Aorta (tissue), 5 donors: ENCODE measurements at regions not wholly inside any gene's neighbourhood (a gene's known extent, or its start where the extent isn't known, plus 50 kb on each side); places are given as distances from the start of the nearest gene placed in this dataset.

Experiments used
- ATAC-seq: fragments of 200-7000 bp; cut with Tn5 transposase; one replicate; pipeline ENCODE4 v1.9.1; 2022; ENCODE audit warnings: moderate library complexity; ENCODE audit not compliant: low FRiP score
- DNase-seq, 2 donors: peaks; one replicate each; pipeline ENCODE4 v3.0.0-alpha.2; 2020
- H3K27ac ChIP-seq, 2 donors: one replicate each; pipeline ENCODE4 v1.5.1; 2013; ENCODE audit warnings: low read length in 2 of 2, mild to moderate bottlenecking in 2 of 2, moderate library complexity in 2 of 2, control low read depth in 1 of 2, inconsistent platforms in 1 of 2, low read depth in 1 of 2
- H3K27me3 ChIP-seq, 2 donors: one replicate each; pipeline ENCODE4 v1.6.1; 2013; ENCODE audit warnings: control low read depth in 1 of 2, low read length in 1 of 2, mild to moderate bottlenecking in 1 of 2, moderate library complexity in 1 of 2; ENCODE audit not compliant: insufficient read depth in 2 of 2, control insufficient read depth in 1 of 2
- H3K36me3 ChIP-seq, 2 donors: one replicate each; pipeline ENCODE4 v1.6.1; 2013; ENCODE audit warnings: control low read depth in 1 of 2, low read length in 1 of 2, mild to moderate bottlenecking in 1 of 2; ENCODE audit not compliant: insufficient read depth in 2 of 2, control insufficient read depth in 1 of 2
- H3K4me1 ChIP-seq, 2 donors: one replicate each; pipeline ENCODE4 v1.6.1; 2013; ENCODE audit warnings: low read length in 2 of 2, control low read depth in 1 of 2, mild to moderate bottlenecking in 1 of 2, moderate library complexity in 1 of 2; ENCODE audit not compliant: insufficient read depth in 2 of 2, control insufficient read depth in 1 of 2
- H3K4me3 ChIP-seq, 2 donors: one replicate each; pipeline ENCODE4 v1.5.1; 2013; ENCODE audit warnings: low read length in 2 of 2, control low read depth in 1 of 2, mild to moderate bottlenecking in 1 of 2
- H3K9me3 ChIP-seq: one replicate; pipeline ENCODE4 v1.6.1; 2013; ENCODE audit warnings: mild to moderate bottlenecking, low read length; ENCODE audit not compliant: control insufficient read depth
- WGBS, 2 donors: extraction: QIAGEN DNeasy Blood & Tissue Kit; methylation state at CpG; one replicate each; pipeline ENCODE4 v1.1.7; 2013; 5-methylcytosine and 5-hydroxymethylcytosine counted together
- intact Hi-C, 2 donors: fragments of 100-400 bp; cut with DNase I; formaldehyde crosslinking; loops; one replicate each; pipeline versions ENCODE4 v1.14.2 to v1.15.0; 2022
- donor health status: healthy with polysubstance abuse.
- donor health status: Bipolar disorder and iron deficiency.
- donor health status: DM: no; HTN: no; CAD: no.
- donor health status: DM: no; HTN: no; CAD: no.
- donor health status: DM: yes; HTN: yes; CAD: no.

GRCh38 chr11:38300570-38300969 lies 1702.5 kb upstream of the RAG2 start:
- peaks cover 1% of the 10 kb centered on the region for H3K9me3 ChIP-seq
- 25 to 29% methylated on average over 2 of the region's 2 CpGs for WGBS, 2 donors
- ATAC-seq (no peak), DNase-seq (no peak)
- intact Hi-C loops = no loop called here
- no peaks in the 10 kb centered on the region for H3K27me3 ChIP-seq
- no peaks in the 10 kb centered on the region for H3K4me1 ChIP-seq
- H3K36me3 ChIP-seq = no peaks in the 10 kb centered on the region
- no peak overlapping the region for H3K4me3 ChIP-seq
- H3K27ac ChIP-seq = no peak overlapping the region

DNA sequence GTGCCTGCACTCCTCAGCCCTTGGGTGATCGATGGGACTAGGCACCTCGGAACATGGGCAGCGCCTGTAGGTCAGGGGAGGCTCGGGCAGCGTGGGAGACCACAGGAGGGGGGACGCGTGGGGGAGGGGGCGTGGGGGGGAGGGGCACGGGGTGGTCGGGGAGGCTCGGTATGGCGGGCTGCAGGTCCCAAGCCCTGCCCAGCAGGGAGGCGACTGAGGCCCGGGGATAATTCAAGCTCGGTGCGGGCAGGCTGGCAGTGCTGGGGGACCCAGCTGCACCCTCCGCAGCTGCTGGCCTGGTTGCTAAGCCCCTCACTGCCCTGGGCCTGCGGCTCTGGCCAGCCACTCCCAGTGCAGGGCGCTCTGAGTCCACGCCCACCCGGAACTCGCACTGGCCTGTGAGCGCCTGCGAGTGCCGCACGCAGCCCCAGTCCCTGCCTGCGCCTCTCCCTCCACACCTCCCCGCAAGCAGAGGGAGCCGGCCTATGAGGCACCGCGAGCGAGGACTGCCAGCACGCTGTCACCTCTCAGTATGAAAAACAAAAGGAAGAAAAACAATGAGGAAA lies 1698.3 kb upstream of the RAG2 start:
- 93 to 96% methylated on average over 27 to 33 of the region's 33 CpGs for WGBS, 2 donors

GRCh38 chr11:38282718-38283117 lies 1684.7 kb upstream of the RAG2 start:
- ATAC-seq (no peak), DNase-seq (no peak)
- Histone ChIP-seq H3K9me3 (no peaks in the 10 kb centered on the region), H3K4me1 (no peaks in the 10 kb centered on the region), H3K27me3 (no peaks in the 10 kb centered on the region), H3K4me3 (no peak overlapping the region), H3K36me3 (no peaks in the 10 kb centered on the region), H3K27ac (no peak overlapping the region)
- intact Hi-C loops = no loop called here
- 81 to 88% methylated on average over 4 of the region's 4 CpGs for WGBS, 2 donors

More for the DNA sequence above, 1698.3 kb upstream of the RAG2 start:
- ATAC-seq (no peak), DNase-seq (no peak)
- Histone ChIP-seq H3K36me3 (no peaks in the 10 kb centered on the region), H3K9me3 (no peaks in the 10 kb centered on the region), H3K27ac (no peak overlapping the region), H3K4me3 (no peak overlapping the region), H3K4me1 (no peaks in the 10 kb centered on the region), H3K27me3 (no peaks in the 10 kb centered on the region)
- intact Hi-C loops = no loop called here

DNA sequence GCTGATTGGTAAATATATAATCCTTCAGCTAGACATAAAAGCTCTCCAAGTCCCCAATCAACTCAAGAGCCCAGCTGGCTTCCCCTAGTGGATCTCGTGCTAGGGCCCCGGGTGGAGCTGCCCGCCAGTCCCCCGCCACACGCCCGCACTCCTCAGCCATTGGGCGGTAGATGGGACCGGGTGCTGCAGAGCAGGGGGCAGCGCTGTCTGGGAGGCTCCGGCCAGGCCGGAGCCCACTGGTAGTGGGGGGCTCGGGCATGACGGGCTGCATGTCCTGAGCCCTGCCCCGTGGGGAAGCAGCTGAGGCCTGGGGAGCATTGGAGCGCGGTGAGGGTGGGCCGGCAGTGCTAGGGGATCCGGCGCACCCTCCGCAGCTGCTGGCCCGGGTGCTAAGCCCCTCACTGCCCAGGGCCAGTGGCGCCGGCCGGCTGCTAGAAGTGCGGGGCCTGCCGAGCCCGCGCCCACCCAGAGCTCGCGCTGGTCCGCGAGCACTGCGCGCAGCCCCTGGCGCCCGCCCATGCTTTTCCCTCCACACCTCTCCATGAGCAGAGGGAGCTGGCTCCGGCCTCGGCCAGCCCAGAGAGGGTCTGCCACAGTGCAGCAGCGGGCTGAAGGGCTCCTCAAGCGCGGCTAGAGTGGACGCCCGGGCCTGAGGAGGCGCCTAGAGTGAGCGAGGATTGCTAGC lies 1680.6 kb upstream of the RAG2 start:
- Histone ChIP-seq H3K36me3 (no peaks in the 10 kb centered on the region), H3K9me3 (no peaks in the 10 kb centered on the region), H3K4me3 (no peak overlapping the region), H3K4me1 (no peaks in the 10 kb centered on the region), H3K27ac (no peak overlapping the region), H3K27me3 (no peaks in the 10 kb centered on the region)
- 97 to 98% methylated on average over 45 of the region's 45 CpGs for WGBS, 2 donors
- ATAC-seq = peak; percentile 36
- intact Hi-C loops = loop anchor here in 1 of 2 donors (10.0 kb wide), 1 partner anchor 974 kb away; no protein-coding TSS in a partner anchor
- peak in 1 of 2 donors; percentile 61 for DNase-seq

DNA sequence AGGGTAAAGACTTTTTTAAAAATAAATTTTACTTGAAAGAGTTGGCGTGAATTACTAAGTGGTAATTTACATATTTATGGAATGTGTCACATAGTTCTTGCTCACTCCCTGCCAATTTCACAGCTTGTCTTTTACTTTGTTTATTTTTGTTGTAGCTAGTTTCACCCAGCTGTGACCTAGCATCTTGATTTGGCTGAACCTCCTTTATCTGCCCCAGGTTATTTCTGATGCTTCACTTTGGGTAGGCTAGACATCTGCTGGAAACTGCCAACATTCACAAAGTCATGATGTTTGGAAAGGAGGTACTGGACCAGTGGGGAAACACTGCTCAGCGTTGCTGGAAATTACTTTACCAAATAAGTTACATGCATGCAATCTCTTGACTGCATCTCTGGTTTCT lies 1676.0 kb upstream of the RAG2 start:
- WGBS, 2 donors = 23 to 33% methylated on average over 2 of the region's 2 CpGs

GRCh38 chr11:38272376-38272775 lies 1674.3 kb upstream of the RAG2 start:
- H3K27me3 ChIP-seq = no peaks in the 10 kb centered on the region
- H3K4me3 ChIP-seq = no peak overlapping the region
- intact Hi-C loops = loop anchor here in 1 of 2 donors (10.0 kb wide), 1 partner anchor 968 kb away; no protein-coding TSS in a partner anchor
- DNase-seq = no peak
- H3K27ac ChIP-seq = no peak overlapping the region
- no peaks in the 10 kb centered on the region for H3K36me3 ChIP-seq
- H3K4me1 ChIP-seq = no peaks in the 10 kb centered on the region
- WGBS, 2 donors = 49 to 62% methylated on average over 4 of the region's 4 CpGs
- no peaks in the 10 kb centered on the region for H3K9me3 ChIP-seq
- ATAC-seq = no peak

More for the DNA sequence above, 1676.0 kb upstream of the RAG2 start:
- Histone ChIP-seq H3K36me3 (no peaks in the 10 kb centered on the region), H3K9me3 (no peaks in the 10 kb centered on the region), H3K4me3 (no peak overlapping the region), H3K27me3 (no peaks in the 10 kb centered on the region), H3K4me1 (no peaks in the 10 kb centered on the region), H3K27ac (no peak overlapping the region)
- ATAC-seq = no peak
- intact Hi-C loops = loop anchor here in 1 of 2 donors (10.0 kb wide), 1 partner anchor 969 kb away; no protein-coding TSS in a partner anchor
- no peak for DNase-seq

DNA sequence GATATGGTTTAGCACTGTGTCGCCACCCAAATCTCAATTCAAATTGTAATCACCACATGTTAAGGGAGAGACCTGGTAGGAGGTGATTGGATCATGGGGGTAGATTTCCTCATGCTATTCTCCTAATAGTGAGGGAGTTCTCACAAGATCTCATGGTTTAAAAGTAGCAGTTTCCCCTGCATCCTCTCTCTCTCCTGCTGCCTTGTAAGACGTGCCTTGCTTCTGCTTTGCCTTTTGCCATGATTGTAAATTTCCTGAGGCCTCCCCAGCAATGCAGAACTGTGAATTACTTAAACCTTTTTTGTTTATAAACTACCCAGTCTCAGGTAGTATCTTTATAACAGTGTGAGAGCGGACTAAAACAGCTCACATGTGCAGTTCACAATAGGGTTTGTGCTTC lies 1668.7 kb upstream of the RAG2 start:
- no peak overlapping the region for H3K4me3 ChIP-seq
- intact Hi-C loops = no loop called here
- DNase-seq (no peak), ATAC-seq (no peak)
- no peaks in the 10 kb centered on the region for H3K36me3 ChIP-seq
- H3K4me1 ChIP-seq = no peaks in the 10 kb centered on the region
- no peaks in the 10 kb centered on the region for H3K27me3 ChIP-seq
- H3K9me3 ChIP-seq = peaks cover 3% of the 10 kb centered on the region
- 75 to 80% methylated on average over 3 of the region's 3 CpGs for WGBS, 2 donors
- H3K27ac ChIP-seq = no peak overlapping the region

DNA sequence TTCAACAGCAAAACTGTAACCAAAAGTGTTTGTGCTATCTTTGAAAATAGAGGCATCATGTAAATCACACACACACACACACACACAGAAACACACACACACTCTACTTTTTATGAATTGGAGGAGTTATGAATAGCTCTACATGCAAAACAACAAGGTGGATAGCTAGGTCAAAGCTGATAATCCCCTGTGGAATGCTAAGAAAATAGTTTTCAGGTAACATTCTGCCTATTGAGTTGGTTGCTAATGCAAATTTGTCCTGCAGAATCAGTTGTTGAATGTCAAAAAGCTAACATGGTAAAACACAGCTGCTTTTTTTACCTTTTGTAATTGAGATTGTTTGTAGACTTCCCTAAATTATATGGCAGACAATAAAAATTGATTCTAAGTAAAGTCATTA lies 1658.4 kb upstream of the RAG2 start:
- DNase-seq (no peak), ATAC-seq (no peak)
- no peaks in the 10 kb centered on the region for H3K36me3 ChIP-seq
- H3K27ac ChIP-seq = no peak overlapping the region
- intact Hi-C loops = no loop called here
- H3K27me3 ChIP-seq = no peaks in the 10 kb centered on the region
- H3K9me3 ChIP-seq = no peaks in the 10 kb centered on the region
- H3K4me1 ChIP-seq = no peaks in the 10 kb centered on the region
- no peak overlapping the region for H3K4me3 ChIP-seq

- WGBS, 2 donors = 26 to 27% methylated on average over 2 of the region's 2 CpGs
- ATAC-seq (no peak), DNase-seq (no peak)
- H3K27me3 ChIP-seq = no peaks in the 10 kb centered on the region
- no peaks in the 10 kb centered on the region for H3K9me3 ChIP-seq
- no peak overlapping the region for H3K27ac ChIP-seq
- H3K4me1 ChIP-seq = no peaks in the 10 kb centered on the region
- H3K4me3 ChIP-seq = no peak overlapping the region
- intact Hi-C loops = no loop called here
- no peaks in the 10 kb centered on the region for H3K36me3 ChIP-seq
Observed at GRCh38 chr11:38254913-38255312, 1656.9 kb upstream of the RAG2 start.
